Keratinocyte (primary cell): ENCODE measurements at regions not wholly inside any gene's neighbourhood (a gene's known extent, or its start where the extent isn't known, plus 50 kb on each side); places are given as distances from the start of the nearest gene placed in this dataset.

Source experiments
- DNase-seq: peaks from one replicate; pipeline ENCODE4 v3.0.0-alpha.2; 2011; ENCODE audit warnings: low read depth, missing footprints, low spot score
- FAIRE-seq: peaks from 2 replicates; lab custom pipeline; 2011; peaks lifted over from hg19 to GRCh38; lab: Jason Lieb, UNC
- H2AFZ ChIP-seq: 2 replicates; pipeline ENCODE4 v1.6.0; 2012; ENCODE audit warnings: low read length, control low read depth, inconsistent platforms; ENCODE audit not compliant: control insufficient read depth
- H3K27ac ChIP-seq: 2 replicates; pipeline ENCODE4 v1.5.1; 2011; ENCODE audit warnings: low read length; ENCODE audit not compliant: control insufficient read depth, insufficient read depth
- H3K27me3 ChIP-seq: 3 replicates; pipeline ENCODE4 v1.6.0; 2011; ENCODE audit warnings: low read length; ENCODE audit not compliant: control insufficient read depth, insufficient read depth; ENCODE audit errors: extremely low read depth
- H3K36me3 ChIP-seq, 2 experiments: 2 replicates in 1 of 2; 3 replicates in 1 of 2; pipeline ENCODE4 v1.5.1; 2011; ENCODE audit warnings: low read length in 2 of 2, mild to moderate bottlenecking in 1 of 2; ENCODE audit not compliant: control insufficient read depth in 2 of 2, insufficient read depth in 2 of 2; ENCODE audit errors: extremely low read depth in 1 of 2
- H3K4me1 ChIP-seq: 3 replicates; pipeline ENCODE4 v1.5.1; 2011; ENCODE audit warnings: low read length; ENCODE audit not compliant: control insufficient read depth, insufficient read depth; ENCODE audit errors: extremely low read depth
- H3K4me2 ChIP-seq: 3 replicates; pipeline ENCODE4 v1.6.0; 2011; ENCODE audit warnings: low read depth, low read length; ENCODE audit not compliant: control insufficient read depth, insufficient read depth; ENCODE audit errors: extremely low read depth
- H3K4me3 ChIP-seq, 3 experiments: fragments of 200-600 bp in 1 of 3; sonication (generic) in 1 of 3; 2 replicates in 2 of 3; 3 replicates in 1 of 3; pipeline ENCODE4 v1.5.1; 2011 to 2016; ENCODE audit warnings: low read length in 3 of 3, mild to moderate bottlenecking in 3 of 3, control low read depth in 2 of 3, inconsistent platforms in 1 of 3, low read depth in 1 of 3, mixed read lengths in 1 of 3, mixed run types in 1 of 3, moderate library complexity in 1 of 3; ENCODE audit not compliant: control insufficient read depth in 2 of 3, insufficient read depth in 2 of 3; ENCODE audit errors: extremely low read depth in 1 of 3
- H3K79me2 ChIP-seq: 2 replicates; pipeline ENCODE4 v1.6.0; 2012; ENCODE audit warnings: low read length; ENCODE audit not compliant: control insufficient read depth, insufficient read depth
- H3K9ac ChIP-seq: 3 replicates; pipeline ENCODE4 v1.6.0; 2011; ENCODE audit warnings: low read length; ENCODE audit not compliant: control insufficient read depth, insufficient read depth; ENCODE audit errors: extremely low read depth
- H3K9me1 ChIP-seq: 3 replicates; pipeline ENCODE4 v1.6.0; 2011; ENCODE audit warnings: low read length; ENCODE audit not compliant: control insufficient read depth, insufficient read depth; ENCODE audit errors: extremely low read depth
- H3K9me3 ChIP-seq: 2 replicates; pipeline ENCODE4 v1.5.1; 2012; ENCODE audit warnings: low read depth, low read length; ENCODE audit not compliant: control insufficient read depth
- H4K20me1 ChIP-seq: 3 replicates; pipeline ENCODE4 v1.6.0; 2011; ENCODE audit warnings: low read length; ENCODE audit not compliant: control insufficient read depth, insufficient read depth; ENCODE audit errors: extremely low read depth
- CTCF ChIP-seq, 3 experiments: IDR thresholded peaks in 1 of 3; conservative IDR thresholded peaks in 1 of 3; optimal IDR thresholded peaks in 1 of 3; 2 replicates in 2 of 3; 3 replicates in 1 of 3; pipeline versions ENCODE3 to v1.5.1; 2011; ENCODE audit warnings: low read length in 3 of 3, mild to moderate bottlenecking in 3 of 3, moderate library complexity in 2 of 3, control low read depth in 1 of 3, inconsistent platforms in 1 of 3; ENCODE audit not compliant: insufficient read depth in 2 of 3; ENCODE audit errors: extremely low read depth in 1 of 3
- EZH2 ChIP-seq: IDR thresholded peaks from one replicate; pipeline ENCODE4 v1.6.1; 2012; ENCODE audit warnings: inconsistent platforms, mild to moderate bottlenecking, low read length, moderate library complexity
- dilution Hi-C: fragments of 300-500 bp; cut with MboI; formaldehyde crosslinking; loops from one replicate; pipeline ENCODE4 v1.7.0; 2020; ENCODE audit warnings: low sequenced_read_pairs; ENCODE audit not compliant: extremely low pct_ligation_motif_present

GRCh38 chr17:79677646-79678045 lies 53.1 kb upstream of the ENPP7 start:
- no peak overlapping the region for H3K27ac ChIP-seq
- no peaks in the 10 kb centered on the region for H3K4me1 ChIP-seq
- no peak overlapping the region for H3K4me2 ChIP-seq
- H3K79me2 ChIP-seq: no peaks in the 10 kb centered on the region
- no peak overlapping the region for H3K9ac ChIP-seq
- H4K20me1 ChIP-seq: no peaks in the 10 kb centered on the region
- H3K9me1 ChIP-seq: no peaks in the 10 kb centered on the region
- H3K27me3 ChIP-seq: peaks cover 12% of the 10 kb centered on the region
- no peak for DNase-seq
- dilution Hi-C loops: no loop called here
- peaks cover 2% of the 10 kb centered on the region for H3K9me3 ChIP-seq
- no peaks in the 10 kb centered on the region for H3K36me3 ChIP-seq
- FAIRE-seq: no peak
- no peak overlapping the region for H2AFZ ChIP-seq
- TF ChIP-seq EZH2 (no peak), CTCF (optimal IDR thresholded peaks at IDR 0.05 in 1 of 3, IDR thresholded peaks at IDR 0.05 in 1 of 3, conservative IDR thresholded peaks at IDR 0.05 in 1 of 3; ENCODE audit: extremely low read depth in 1 of 3, insufficient read depth in 2 of 3, low read length in 3 of 3) (no peak)
- no peak overlapping the region for H3K4me3 ChIP-seq

GRCh38 chr17:79676796-79677195 lies 53.9 kb upstream of the ENPP7 start:
- peaks cover 8% of the 10 kb centered on the region for H3K27me3 ChIP-seq
- no peak overlapping the region for H3K4me3 ChIP-seq
- H4K20me1 ChIP-seq: no peaks in the 10 kb centered on the region
- H3K36me3 ChIP-seq: no peaks in the 10 kb centered on the region
- no peak for TF ChIP-seq EZH2
- no peak for TF ChIP-seq CTCF (optimal IDR thresholded peaks at IDR 0.05 in 1 of 3, IDR thresholded peaks at IDR 0.05 in 1 of 3, conservative IDR thresholded peaks at IDR 0.05 in 1 of 3; ENCODE audit: extremely low read depth in 1 of 3, insufficient read depth in 2 of 3, low read length in 3 of 3)
- H3K4me2 ChIP-seq: no peak overlapping the region
- H3K79me2 ChIP-seq: no peaks in the 10 kb centered on the region
- dilution Hi-C loops: no loop called here
- no peaks in the 10 kb centered on the region for H3K9me1 ChIP-seq
- no peak for DNase-seq
- no peak overlapping the region for H3K9ac ChIP-seq
- no peaks in the 10 kb centered on the region for H3K4me1 ChIP-seq
- H3K27ac ChIP-seq: no peak overlapping the region
- no peak overlapping the region for H2AFZ ChIP-seq
- peaks cover 2% of the 10 kb centered on the region for H3K9me3 ChIP-seq
- no peak for FAIRE-seq
